Neural cell (in vitro differentiated cells): ENCODE measurements at regions not wholly inside any gene's neighbourhood (a gene's known extent, or its start where the extent isn't known, plus 50 kb on each side); places are given as distances from the start of the nearest gene placed in this dataset.

Source experiments
- H2AFZ ChIP-seq: fragments of 200-600, 300-800 bp; sonication (generic), shearing (Covaris generic); 2 replicates; pipeline ENCODE4 v1.6.0; 2014; ENCODE audit warnings: low read depth, mild to moderate bottlenecking, antibody characterized with exemption, low read length, moderate library complexity
- H3F3A ChIP-seq: fragments of 200-600 bp; shearing (Covaris generic); 2 replicates; pipeline ENCODE4 v1.6.1; 2016; ENCODE audit warnings: mild to moderate bottlenecking, moderate library complexity, mixed read lengths, antibody characterized with exemption, low read length; ENCODE audit not compliant: insufficient read depth, poor library complexity, severe bottlenecking
- H3K27ac ChIP-seq: fragments of 200-600, 300-800 bp; sonication (generic), shearing (Covaris generic); 2 replicates; pipeline ENCODE4 v1.5.1; 2014; ENCODE audit warnings: mild to moderate bottlenecking, low read length, moderate library complexity
- H3K27me3 ChIP-seq: fragments of 300-800, 200-600 bp; sonication (generic), shearing (Covaris generic); 2 replicates; pipeline ENCODE4 v1.6.0; 2014; ENCODE audit warnings: mild to moderate bottlenecking, low read depth, low read length, moderate library complexity; ENCODE audit not compliant: insufficient read depth
- H3K36me3 ChIP-seq: fragments of 300-800, 200-600 bp; sonication (generic), shearing (Covaris generic); 2 replicates; pipeline ENCODE4 v1.5.1; 2014; ENCODE audit warnings: mild to moderate bottlenecking, antibody characterized with exemption, low read length, moderate library complexity; ENCODE audit not compliant: insufficient read depth
- H3K4me2 ChIP-seq: fragments of 300-800, 200-600 bp; sonication (generic), shearing (Covaris generic); 2 replicates; pipeline ENCODE4 v1.6.0; 2014; ENCODE audit warnings: mild to moderate bottlenecking, low read length
- H3K4me3 ChIP-seq: fragments of 300-800, 200-600 bp; sonication (generic), shearing (Covaris generic); 2 replicates; pipeline ENCODE4 v1.5.1; 2014; ENCODE audit warnings: mild to moderate bottlenecking, low read length, moderate library complexity
- H3K79me2 ChIP-seq: fragments of 200-600 bp; shearing (Covaris generic); replicated peaks from 2 replicates; pipeline ENCODE4 v1.6.0; 2014; ENCODE audit warnings: mild to moderate bottlenecking, low read length, moderate library complexity; ENCODE audit not compliant: insufficient read depth
- H3K9ac ChIP-seq: fragments of 300-800, 200-600 bp; sonication (generic), shearing (Covaris generic); 2 replicates; pipeline ENCODE4 v1.6.1; 2016; ENCODE audit warnings: mild to moderate bottlenecking, low read length, mixed read lengths
- H3K9me2 ChIP-seq: fragments of 200-600 bp; shearing (Covaris generic); 2 replicates; pipeline ENCODE4 v1.6.1; 2016; ENCODE audit warnings: mild to moderate bottlenecking, low read length, mixed read lengths; ENCODE audit not compliant: insufficient read depth
- H3K9me3 ChIP-seq: fragments of 200-600, 300-800 bp; sonication (generic), shearing (Covaris generic); 2 replicates; pipeline ENCODE4 v1.6.1; 2016; ENCODE audit warnings: mild to moderate bottlenecking, mixed run types, low read length, moderate library complexity, mixed read lengths
- H4K20me1 ChIP-seq: fragments of 200-600 bp; shearing (Covaris generic); 2 replicates; pipeline ENCODE4 v1.6.1; 2016; ENCODE audit warnings: mild to moderate bottlenecking, mixed run types; ENCODE audit not compliant: insufficient read depth
- CTCF ChIP-seq: fragments of 450-650 bp; IDR thresholded peaks from 2 replicates; pipeline ENCODE4 v1.5.1; 2014; ENCODE audit warnings: antibody characterized with exemption, mild to moderate bottlenecking, moderate library complexity; ENCODE audit not compliant: poor library complexity, severe bottlenecking
- EP300 ChIP-seq: fragments of 450-650 bp; conservative IDR thresholded peaks from 2 replicates; pipeline ENCODE4 v1.6.1; 2014; ENCODE audit warnings: antibody characterized with exemption, mild to moderate bottlenecking, moderate library complexity; ENCODE audit not compliant: poor library complexity, severe bottlenecking
- EZH2 ChIP-seq: fragments of 200-600, 300-800 bp; shearing (Covaris generic), sonication (generic); IDR thresholded peaks from 2 replicates; pipeline ENCODE4 v1.6.1; 2014; ENCODE audit warnings: antibody characterized with exemption, low read length, borderline replicate concordance, mild to moderate bottlenecking; ENCODE audit not compliant: insufficient read depth, poor library complexity, severe bottlenecking
- POLR2AphosphoS5 ChIP-seq: IDR thresholded peaks from 2 replicates; pipeline ENCODE4 v1.6.1; 2012
- RAD21 ChIP-seq: fragments of 450-650 bp; conservative IDR thresholded peaks from 2 replicates; pipeline ENCODE4 v1.6.1; 2014; ENCODE audit warnings: antibody characterized with exemption, mild to moderate bottlenecking, moderate library complexity
- SMC3 ChIP-seq: fragments of 450-650 bp; conservative IDR thresholded peaks from 2 replicates; pipeline ENCODE4 v1.6.1; 2014; ENCODE audit warnings: antibody characterized with exemption, mild to moderate bottlenecking, moderate library complexity; ENCODE audit not compliant: poor library complexity
- small RNA-seq, 3 experiments: library from RNA; depleted of rRNA; stranded (forward); fragments of <200 nt; gene quantifications; one replicate each; pipeline ENCODE3, GENCODE V24; 2012
- TF ChIP-seq, protein P1 (sequence below): IDR thresholded peaks from 2 replicates; pipeline ENCODE4 v1.6.1; 2012; ENCODE audit warnings: borderline replicate concordance

GRCh38 chr6:168718821-168719475 is 278.0 kb downstream of the SMOC2 start:
- no peak overlapping the region for H3K4me2 ChIP-seq
- H3K27ac ChIP-seq: no peak overlapping the region
- no peak overlapping the region for H2AFZ ChIP-seq
- no peaks in the 10 kb centered on the region for H3K9me2 ChIP-seq
- H3K36me3 ChIP-seq: no peaks in the 10 kb centered on the region
- TF ChIP-seq EP300: no peak
- no peak for TF ChIP-seq RAD21
- TF ChIP-seq EZH2: no peak
- no peak for TF ChIP-seq CTCF
- TF ChIP-seq, protein P1, sequence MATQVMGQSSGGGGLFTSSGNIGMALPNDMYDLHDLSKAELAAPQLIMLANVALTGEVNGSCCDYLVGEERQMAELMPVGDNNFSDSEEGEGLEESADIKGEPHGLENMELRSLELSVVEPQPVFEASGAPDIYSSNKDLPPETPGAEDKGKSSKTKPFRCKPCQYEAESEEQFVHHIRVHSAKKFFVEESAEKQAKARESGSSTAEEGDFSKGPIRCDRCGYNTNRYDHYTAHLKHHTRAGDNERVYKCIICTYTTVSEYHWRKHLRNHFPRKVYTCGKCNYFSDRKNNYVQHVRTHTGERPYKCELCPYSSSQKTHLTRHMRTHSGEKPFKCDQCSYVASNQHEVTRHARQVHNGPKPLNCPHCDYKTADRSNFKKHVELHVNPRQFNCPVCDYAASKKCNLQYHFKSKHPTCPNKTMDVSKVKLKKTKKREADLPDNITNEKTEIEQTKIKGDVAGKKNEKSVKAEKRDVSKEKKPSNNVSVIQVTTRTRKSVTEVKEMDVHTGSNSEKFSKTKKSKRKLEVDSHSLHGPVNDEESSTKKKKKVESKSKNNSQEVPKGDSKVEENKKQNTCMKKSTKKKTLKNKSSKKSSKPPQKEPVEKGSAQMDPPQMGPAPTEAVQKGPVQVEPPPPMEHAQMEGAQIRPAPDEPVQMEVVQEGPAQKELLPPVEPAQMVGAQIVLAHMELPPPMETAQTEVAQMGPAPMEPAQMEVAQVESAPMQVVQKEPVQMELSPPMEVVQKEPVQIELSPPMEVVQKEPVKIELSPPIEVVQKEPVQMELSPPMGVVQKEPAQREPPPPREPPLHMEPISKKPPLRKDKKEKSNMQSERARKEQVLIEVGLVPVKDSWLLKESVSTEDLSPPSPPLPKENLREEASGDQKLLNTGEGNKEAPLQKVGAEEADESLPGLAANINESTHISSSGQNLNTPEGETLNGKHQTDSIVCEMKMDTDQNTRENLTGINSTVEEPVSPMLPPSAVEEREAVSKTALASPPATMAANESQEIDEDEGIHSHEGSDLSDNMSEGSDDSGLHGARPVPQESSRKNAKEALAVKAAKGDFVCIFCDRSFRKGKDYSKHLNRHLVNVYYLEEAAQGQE: no peak
- TF ChIP-seq SMC3: no peak
- TF ChIP-seq POLR2AphosphoS5: no peak
- H3K4me3 ChIP-seq: no peak overlapping the region
- no peaks in the 10 kb centered on the region for H3F3A ChIP-seq
- peaks cover 2% of the 10 kb centered on the region for H3K9me3 ChIP-seq
- H3K27me3 ChIP-seq: no peaks in the 10 kb centered on the region
- no peak overlapping the region for H3K9ac ChIP-seq
- no peaks in the 10 kb centered on the region for H4K20me1 ChIP-seq
- no peaks in the 10 kb centered on the region for H3K79me2 ChIP-seq

Small RNAs in the stretch of these regions (small RNA-seq; reads per million reads assigned to genes)
- 0 reads per million in 3 experiments for gene AL513210.1
